ENCODE measurements at regions not wholly inside any gene's neighbourhood (a gene's known extent, or its start where the extent isn't known, plus 50 kb on each side); places are given as distances from the start of the nearest gene placed in this dataset.

DNA sequence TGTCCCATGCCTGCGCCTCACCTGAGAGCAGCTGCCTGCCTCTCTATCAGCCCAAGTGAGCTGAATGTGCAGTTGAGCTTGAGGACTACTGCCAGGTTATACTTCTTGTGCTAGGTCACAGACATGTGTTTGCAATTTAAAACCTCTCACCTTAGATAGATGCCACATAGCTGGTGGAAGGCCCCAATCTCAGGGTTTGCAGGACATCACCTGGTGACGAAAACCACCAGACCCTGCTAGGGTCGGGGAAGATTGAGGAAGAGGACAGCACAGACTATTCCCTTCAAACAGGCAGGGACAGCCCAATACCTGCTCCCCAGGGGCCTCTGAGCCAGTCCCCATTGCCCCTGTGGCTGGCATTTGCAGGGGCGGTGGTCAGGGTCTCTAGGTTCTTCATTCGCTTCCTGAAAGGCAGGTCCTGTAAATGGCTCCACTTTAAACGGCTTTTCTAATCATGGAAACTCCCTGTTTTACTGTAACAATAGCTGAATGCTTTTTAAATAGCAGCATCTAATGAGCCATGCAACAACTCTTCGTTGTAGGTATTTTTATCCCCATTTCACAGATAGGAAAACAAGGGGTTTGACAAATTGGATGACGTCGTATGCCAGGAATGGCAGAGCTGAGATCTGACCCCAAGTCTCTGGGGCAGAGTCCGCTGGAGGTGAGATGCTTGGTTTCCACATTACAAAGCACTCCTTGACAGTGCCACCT, 80.1 kb downstream of the EMX2 start:
- Histone ChIP-seq H2BK12ac (ENCODE audit: low read depth, low read length) (no peak overlapping the region), H3K18ac (ENCODE audit: extremely low read depth, low read length) (no peak overlapping the region), H2AFZ (ENCODE audit: low read length) (no peak overlapping the region), H4K91ac (replicated peaks; ENCODE audit: insufficient read length, low read length) (no peak overlapping the region), H3K4me1 (replicated peaks in 1 of 4; ENCODE audit: control insufficient read depth in 3 of 4, insufficient read depth in 4 of 4, low read length in 3 of 4) (no peaks in the 10 kb centered on the region), H3K4ac (replicated peaks; ENCODE audit: insufficient read length, low read depth, low read length) (no peak overlapping the region), H3K79me2 (ENCODE audit: control insufficient read depth in 1 of 2, insufficient read depth in 2 of 2, low read length in 2 of 2) (no peaks in the 10 kb centered on the region), H3K23me2 (ENCODE audit: low read depth, low read length) (no peaks in the 10 kb centered on the region), H3K4me3 (ENCODE audit: extremely low read depth in 1 of 4, insufficient read depth in 2 of 4, low read depth in 3 of 4, low read length in 4 of 4) (no peak overlapping the region), H2BK5ac (ENCODE audit: low read depth, low read length) (no peak overlapping the region), H4K5ac (ENCODE audit: insufficient read length, low read depth, low read length) (no peak overlapping the region), H4K8ac (ENCODE audit: extremely low read depth, insufficient read depth, low read length) (no peak overlapping the region), H4K20me1 (replicated peaks in 1 of 2; ENCODE audit: control insufficient read depth in 1 of 2, insufficient read depth in 2 of 2, low read length in 2 of 2) (no peaks in the 10 kb centered on the region), H2BK120ac (replicated peaks; ENCODE audit: low read depth, low read length) (no peak overlapping the region), H3K14ac (ENCODE audit: insufficient read length) (no peak overlapping the region), H3K23ac (ENCODE audit: insufficient read length) (no peak overlapping the region), H2AK5ac (ENCODE audit: low read depth, low read length) (no peak overlapping the region), H3K56ac (replicated peaks; ENCODE audit: insufficient read length, low read depth, low read length) (no peak overlapping the region), H3K36me3 (ENCODE audit: control insufficient read depth in 2 of 4, insufficient read depth in 4 of 4, low read length in 3 of 4) (no peaks in the 10 kb centered on the region), H2BK20ac (ENCODE audit: low read length) (no peak overlapping the region), H3K9ac (replicated peaks in 1 of 4; ENCODE audit: extremely low read depth in 1 of 4, low read depth in 3 of 4, low read length in 3 of 4) (no peak overlapping the region), H3K4me2 (ENCODE audit: insufficient read depth in 1 of 2, low read depth in 2 of 2, low read length in 2 of 2) (no peak overlapping the region), H2BK15ac (ENCODE audit: low read length) (no peak overlapping the region), H3K9me3 (ENCODE audit: insufficient read depth in 2 of 2, low read depth in 1 of 2, low read length in 1 of 2) (no peaks in the 10 kb centered on the region; a peak in 1 of 4 replicates), H3K27me3 (replicated peaks in 1 of 4; ENCODE audit: control insufficient read depth in 3 of 4, extremely low read depth in 1 of 4, insufficient read depth in 3 of 4, low read length in 3 of 4) (no peaks in the 10 kb centered on the region; a peak in 1 of 7 replicates), H3K27ac (ENCODE audit: low read depth, low read length) (no peak overlapping the region), H3K79me1 (ENCODE audit: low read depth, low read length) (no peaks in the 10 kb centered on the region)
- peak in 1 of 2 experiments; percentile 20 for DNase-seq (ENCODE audit: low read depth in 1 of 2, low spot score in 2 of 2)
- ChIA-PET CTCF (ENCODE audit: partially characterized antibody) (interaction anchor here (0.9 to 2.6 kb wide), 5 partner anchors 8 to 618 kb away, joined by 3 to 6 read pairs (median 3); no protein-coding TSS in a partner anchor), POLR2A (ENCODE audit: partially characterized antibody) (no interaction called here)
- 90% methylated on average over 10 of the region's 10 CpGs; no CpG with 5 or more reads in 1 of the 2 experiments for WGBS, 2 experiments (ENCODE audit: extremely low coverage in 1 of 2, insufficient coverage in 1 of 2, insufficient read length in 1 of 2, insufficient replicate concordance in 2 of 2, low coverage in 1 of 2, low lambda C conversion rate in 2 of 2, missing lambda C conversion rate in 1 of 2)
- TF ChIP-seq JUND (IDR thresholded peaks at IDR 0.05; ENCODE audit: low read length) (peak; percentile 35; the same call in 1 of the 2 replicates), FOSL1 (IDR thresholded peaks at IDR 0.05; ENCODE audit: insufficient read depth, low read depth, low read length) (no peak), KDM5A (IDR thresholded peaks at IDR 0.05; ENCODE audit: low read length) (no peak)
- no peak for FAIRE-seq

Data from H1 (cell line).